HG03439 (cell line): ENCODE measurements at regions not wholly inside any gene's neighbourhood (a gene's known extent, or its start where the extent isn't known, plus 50 kb on each side); places are given as distances from the start of the nearest gene placed in this dataset.

ENCODE experiments used
- ATAC-seq: cut with Tn5 transposase; IDR thresholded peaks from one replicate; pipeline ENCODE4 v1.9.1; 2021; ENCODE audit warnings: mild to moderate bottlenecking, moderate library complexity; ENCODE audit not compliant: unreplicated experiment

DNA sequence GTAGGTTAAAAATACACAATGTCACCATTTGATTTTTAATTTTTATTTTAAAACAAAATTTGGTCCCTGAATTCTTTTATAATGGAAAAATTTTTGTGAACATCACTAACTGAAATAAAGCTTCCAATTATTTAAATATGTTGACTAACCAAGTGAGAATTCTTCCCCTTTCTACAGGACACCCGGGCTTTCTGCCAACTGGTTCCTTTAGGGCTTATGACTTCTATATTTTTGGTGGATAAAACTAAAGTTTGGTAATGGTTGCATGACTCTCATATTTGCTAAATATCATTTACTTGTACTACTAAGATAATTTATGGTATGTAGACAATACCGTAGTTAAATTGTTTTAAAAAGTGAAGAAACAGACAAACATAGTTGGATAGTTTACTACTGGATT is 291.0 kb upstream of the DOK6 start:
- ATAC-seq, result no peak

GRCh38 chr18:69120833-69121232 is 279.9 kb upstream of the DOK6 start:
- ATAC-seq, result no peak

- no peak for ATAC-seq
These were observed 277.3 kb upstream of the DOK6 start for GRCh38 chr18:69123421-69123820.

DNA sequence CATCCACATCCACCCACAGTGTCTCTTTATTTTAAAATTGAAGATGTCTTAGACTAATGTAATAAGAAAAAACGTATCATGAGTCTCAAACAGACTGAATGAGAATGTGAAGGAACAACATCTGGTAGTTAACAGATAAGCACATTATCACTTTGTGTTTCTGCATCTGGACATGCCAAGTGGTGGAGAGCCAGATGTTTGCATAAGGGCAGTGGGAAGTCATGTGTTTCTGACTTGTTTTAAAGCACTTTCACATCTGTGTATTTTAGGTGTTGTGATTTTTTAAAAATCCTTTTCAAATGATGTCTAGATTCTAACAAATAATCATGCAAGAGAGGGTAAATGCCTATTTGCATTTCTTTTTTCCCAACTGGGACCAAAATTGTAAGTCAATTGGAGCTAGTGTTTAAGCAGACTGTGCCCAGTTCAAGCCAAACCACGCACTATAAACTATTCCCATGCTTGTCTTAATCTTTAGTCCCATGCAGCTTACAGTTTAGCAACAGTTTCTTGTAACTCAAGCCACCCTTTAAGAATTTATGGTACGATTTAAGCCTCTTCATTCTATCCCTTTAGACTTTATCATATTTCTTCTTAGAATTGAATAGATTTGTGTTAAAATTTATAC is 272.7 kb upstream of the DOK6 start:
- ATAC-seq, result no peak

- no peak for ATAC-seq
These were observed 272.1 kb upstream of the DOK6 start for GRCh38 chr18:69128566-69128965.

GRCh38 chr18:69128978-69129377 is 271.7 kb upstream of the DOK6 start:
- no peak for ATAC-seq

DNA sequence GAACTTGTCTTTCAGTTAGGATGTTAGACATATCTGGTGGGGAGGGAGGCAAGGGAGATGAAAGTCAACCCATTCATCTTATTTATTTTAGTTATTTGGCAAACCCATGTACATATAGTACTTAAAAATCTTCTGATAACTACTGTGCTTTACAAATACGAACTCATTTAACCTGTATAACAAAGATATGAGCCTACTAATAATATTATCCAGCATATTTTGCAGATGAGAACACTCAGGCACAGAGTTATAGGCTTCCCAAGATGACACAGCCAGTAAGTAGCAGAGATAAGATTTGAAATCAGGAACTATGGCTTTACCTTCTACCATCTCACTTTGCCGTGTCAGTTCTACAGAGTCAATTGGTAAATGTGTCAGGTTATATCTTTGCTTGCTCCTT is 262.6 kb upstream of the DOK6 start:
- no peak for ATAC-seq

DNA sequence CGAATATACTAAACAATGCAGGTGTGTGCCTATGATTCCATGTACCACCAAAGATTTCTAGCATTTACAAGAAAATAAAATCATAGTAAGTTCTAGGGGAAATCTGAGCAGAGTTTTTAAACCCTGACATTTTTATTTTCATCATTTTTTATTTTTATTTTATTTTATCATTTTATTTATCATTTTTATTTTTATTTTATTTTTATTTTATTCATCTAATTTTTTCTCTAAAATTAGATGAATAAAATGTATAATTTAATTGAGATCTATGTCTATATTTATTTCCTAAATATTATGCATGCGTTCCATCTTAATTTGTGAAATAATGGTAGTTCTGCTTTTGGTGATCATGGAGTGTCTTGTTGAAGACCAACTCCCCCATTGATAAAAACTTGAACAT is 257.6 kb upstream of the DOK6 start:
- no peak for ATAC-seq

DNA sequence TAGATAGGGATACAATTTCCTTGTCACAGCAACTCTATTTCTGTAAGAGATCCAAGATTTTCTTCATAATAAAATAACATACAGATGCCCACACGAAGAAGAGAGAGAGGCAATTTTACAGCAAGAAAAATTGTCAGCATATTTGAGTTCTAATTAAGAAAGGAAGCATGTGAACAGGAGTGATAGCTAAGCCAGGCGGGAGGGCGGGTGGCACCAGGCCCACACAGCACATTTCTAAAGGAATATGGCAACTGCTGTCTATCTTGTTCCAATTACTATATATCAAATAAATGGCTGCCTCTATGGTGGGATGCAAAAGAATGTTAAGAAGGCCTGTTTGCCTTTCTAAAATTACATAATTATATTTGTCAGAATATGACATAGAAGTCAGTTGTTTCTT is 248.3 kb upstream of the DOK6 start:
- ATAC-seq, result no peak

DNA sequence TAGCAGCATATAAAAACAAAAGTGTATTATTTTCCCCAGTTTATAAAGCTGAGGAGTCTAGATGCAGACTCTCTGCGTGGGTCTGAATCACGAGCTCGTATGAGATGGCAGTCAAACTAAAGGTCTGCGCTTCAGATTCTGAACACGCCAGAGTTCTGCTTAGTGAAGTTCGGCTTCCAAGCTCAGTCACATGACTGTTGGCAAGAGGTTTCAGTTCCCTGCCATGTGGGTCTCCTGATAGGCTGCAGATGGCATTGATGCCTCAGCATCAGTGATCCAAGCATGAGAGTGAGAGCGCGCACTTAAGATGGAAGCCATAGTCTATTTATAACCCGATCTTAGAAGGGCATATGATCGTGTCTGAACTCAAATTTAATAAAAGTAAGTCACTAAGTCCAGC is 242.8 kb upstream of the DOK6 start:
- no peak for ATAC-seq

DNA sequence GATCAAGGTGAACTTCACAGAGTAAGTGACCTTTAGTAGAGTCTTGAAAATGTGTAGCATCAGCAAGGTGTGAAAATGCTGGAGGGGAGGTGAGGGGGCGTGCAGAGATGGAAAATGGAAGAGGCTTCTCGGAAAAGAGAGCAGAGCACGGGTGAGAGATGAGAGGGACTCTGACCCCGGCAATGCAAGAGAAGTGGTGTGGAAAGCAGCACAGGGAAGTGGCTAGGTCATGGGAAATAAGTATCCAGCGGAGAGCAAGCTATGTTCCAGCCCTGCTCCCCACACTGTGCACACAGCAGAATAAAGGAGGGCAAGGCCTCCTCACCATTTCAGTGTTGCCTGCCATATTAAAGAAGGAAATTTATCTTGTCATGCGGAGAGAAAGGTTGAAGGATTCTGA is 241.7 kb upstream of the DOK6 start:
- ATAC-seq, result no peak

GRCh38 chr18:69161383-69162028 is 239.2 kb upstream of the DOK6 start:
- no peak for ATAC-seq

GRCh38 chr18:69162649-69163048 is 238.0 kb upstream of the DOK6 start:
- ATAC-seq, result no peak

GRCh38 chr18:69172046-69172445 is 228.6 kb upstream of the DOK6 start:
- no peak for ATAC-seq

DNA sequence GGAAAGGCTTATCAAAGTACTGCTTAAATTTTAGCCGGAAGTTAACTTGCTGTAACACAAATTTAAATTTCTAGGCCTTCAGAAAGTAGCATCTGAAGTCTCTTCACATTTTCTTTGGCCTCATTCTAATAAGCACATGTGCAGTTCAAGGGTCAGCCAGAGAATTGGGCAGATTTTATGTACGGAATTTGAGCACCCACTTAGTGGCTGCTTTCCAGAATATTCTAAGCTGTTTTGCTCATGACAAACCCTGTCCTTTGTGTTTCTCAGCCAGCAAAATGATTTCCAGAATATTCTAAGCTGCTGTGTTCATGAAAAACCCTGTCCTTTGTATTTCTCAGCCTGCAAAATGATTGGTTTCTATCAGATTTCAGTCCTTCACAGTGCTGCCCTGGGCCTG is 225.0 kb upstream of the DOK6 start:
- ATAC-seq, result no peak

GRCh38 chr18:69176741-69177140 is 223.9 kb upstream of the DOK6 start:
- ATAC-seq, result no peak

DNA sequence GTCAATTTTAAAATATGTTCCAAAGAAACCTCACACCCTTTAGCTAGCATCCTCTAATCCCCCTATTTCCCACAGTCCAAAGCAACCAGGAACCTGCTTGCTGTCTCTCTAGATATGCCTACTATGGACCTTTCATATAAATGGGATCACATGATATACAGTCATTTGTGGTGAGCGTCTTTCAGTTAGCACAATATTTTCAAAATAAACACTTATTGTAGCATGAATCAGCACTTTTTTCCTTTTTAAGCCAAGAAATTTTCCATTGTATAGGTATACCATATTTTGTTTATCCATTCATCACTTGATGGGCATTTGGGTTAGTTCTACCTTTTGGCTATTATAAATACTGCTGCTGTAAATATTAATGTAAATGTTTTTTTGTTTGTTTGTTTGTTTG is 223.0 kb upstream of the DOK6 start:
- no peak for ATAC-seq

DNA sequence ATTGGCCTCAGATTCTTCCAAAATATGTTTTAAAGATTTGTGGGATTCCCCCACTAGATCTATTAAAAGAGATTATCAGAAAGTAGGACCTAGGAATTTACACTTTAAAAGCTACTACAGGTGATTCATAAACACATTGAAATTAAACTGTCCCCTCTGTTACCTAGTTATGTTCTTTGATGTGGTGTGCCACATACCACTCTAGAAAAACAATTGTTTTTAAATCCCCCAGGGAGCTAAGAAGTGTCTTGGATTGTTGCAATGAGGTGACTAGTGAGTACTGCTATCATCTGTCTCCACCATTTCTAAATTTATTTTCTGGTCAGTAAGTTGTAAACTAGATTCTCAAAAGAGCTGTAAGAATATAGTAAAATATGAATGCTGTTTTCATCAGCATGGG is 214.5 kb upstream of the DOK6 start:
- no peak for ATAC-seq

- ATAC-seq, result no peak
These were observed 204.4 kb upstream of the DOK6 start for GRCh38 chr18:69196336-69196735.

DNA sequence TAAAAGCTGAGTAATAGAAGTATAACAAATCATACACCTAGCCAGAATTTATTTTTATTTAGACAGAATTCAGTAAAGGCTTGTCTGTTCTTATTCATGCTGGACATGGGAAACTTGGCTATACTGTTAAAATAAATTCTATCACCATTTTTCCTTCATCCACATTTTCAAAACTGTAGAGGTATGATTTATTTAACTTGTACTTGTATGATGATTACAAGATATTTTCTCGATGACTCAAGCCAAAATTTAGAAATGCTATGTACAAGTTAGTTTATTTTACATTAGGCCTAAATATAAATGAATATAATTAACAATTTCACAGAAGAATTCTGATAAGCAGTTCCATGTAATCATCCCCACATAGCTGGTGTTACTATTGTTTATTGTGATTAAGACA is 194.8 kb upstream of the DOK6 start:
- ATAC-seq, result no peak

- ATAC-seq, result no peak
These were observed 192.1 kb upstream of the DOK6 start for GRCh38 chr18:69208545-69208944.

DNA sequence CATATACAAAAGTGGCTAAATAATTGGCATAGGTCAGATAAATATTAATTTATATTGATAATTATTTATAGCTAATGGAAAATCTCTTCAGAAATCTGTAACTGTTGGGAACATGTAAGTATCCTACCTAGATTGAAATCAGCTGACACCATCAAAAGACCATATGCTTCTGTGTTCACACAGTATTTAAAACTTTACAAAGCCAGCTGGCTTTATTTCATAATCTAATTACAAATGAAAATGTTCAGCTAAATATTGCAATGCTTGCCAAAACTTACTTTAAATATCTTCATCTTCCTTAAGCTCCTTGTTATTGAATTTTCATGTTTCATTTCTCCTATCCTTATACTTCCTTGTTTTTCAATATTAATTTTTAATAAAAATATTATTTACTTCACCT is 190.9 kb upstream of the DOK6 start:
- no peak for ATAC-seq

DNA sequence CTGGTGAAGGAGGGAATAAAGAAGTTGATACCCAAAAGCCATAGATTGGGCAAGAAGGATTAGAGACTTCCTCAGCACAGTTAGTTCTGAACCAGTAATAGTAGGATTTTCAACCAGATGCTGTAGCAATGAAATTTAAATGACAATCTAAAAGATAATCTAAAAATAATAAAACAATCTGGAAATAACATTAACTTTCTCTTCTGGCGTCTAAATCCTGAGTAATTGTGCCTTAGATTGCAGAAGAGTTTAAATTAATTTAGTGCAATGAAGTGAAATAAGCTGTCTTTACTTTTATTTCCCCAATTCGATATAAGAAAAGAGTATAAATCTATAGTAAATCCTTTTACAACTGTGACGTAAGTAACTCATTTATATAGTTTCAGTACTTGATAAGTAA is 186.8 kb upstream of the DOK6 start:
- no peak for ATAC-seq
